ENCODE measurements at regions not wholly inside any gene's neighbourhood (a gene's known extent, or its start where the extent isn't known, plus 50 kb on each side); places are given as distances from the start of the nearest gene placed in this dataset.
"Not testable (repeated sequence)": the region's sequence is repeated elsewhere in the genome, so short reads cannot be mapped to it uniquely, and the experiment has no call there.

GRCh38 chr20:18876394-18876793, 62.8 kb downstream of the SCP2D1 start:
- not testable (repeated sequence) for H3K4me1 ChIP-seq (ENCODE audit: control insufficient read depth in 5 of 5, insufficient read depth in 5 of 5, low read length in 5 of 5); H3K4me3 ChIP-seq; H3K27me3 ChIP-seq (ENCODE audit: control insufficient read depth in 3 of 3, insufficient read depth in 3 of 3, low read length in 2 of 3); DNase-seq; H3K36me3 ChIP-seq (ENCODE audit: control insufficient read depth in 4 of 4, insufficient read depth in 4 of 4, low read length in 4 of 4); H3K27ac ChIP-seq (ENCODE audit: low read depth in 1 of 2, low read length in 1 of 2); H3K9ac ChIP-seq (ENCODE audit: insufficient read depth in 1 of 2, low read length in 2 of 2); ATAC-seq (ENCODE audit: insufficient read depth, low FRiP score); H3K9me3 ChIP-seq (ENCODE audit: control insufficient read depth in 4 of 4, insufficient read depth in 3 of 4, low read length in 3 of 4)

GRCh38 chr20:18879262-18879661, 65.7 kb downstream of the SCP2D1 start:
- no peak for DNase-seq
- peaks cover 0 to 15% (median under 1%) of the 10 kb centered on the region in 4 donors for H3K9me3 ChIP-seq (ENCODE audit: control insufficient read depth in 4 of 4, insufficient read depth in 3 of 4, low read length in 3 of 4)
- no peaks in the 10 kb centered on the region for H3K27me3 ChIP-seq (ENCODE audit: control insufficient read depth in 3 of 3, insufficient read depth in 3 of 3, low read length in 2 of 3)
- no peak for TF ChIP-seq CTCF (IDR thresholded peaks at IDR 0.05; ENCODE audit: control extremely low read depth, extremely low read depth)
- H3K27ac ChIP-seq (ENCODE audit: low read depth in 1 of 2, low read length in 1 of 2), result no peak overlapping the region
- H3K4me1 ChIP-seq (ENCODE audit: control insufficient read depth in 5 of 5, insufficient read depth in 5 of 5, low read length in 5 of 5), result no peaks in the 10 kb centered on the region
- 67 to 80% methylated on average over 2 of the region's 2 CpGs for WGBS, 2 donors
- no peak overlapping the region for H3K9ac ChIP-seq (ENCODE audit: insufficient read depth in 1 of 2, low read length in 2 of 2)
- H3K36me3 ChIP-seq (ENCODE audit: control insufficient read depth in 4 of 4, insufficient read depth in 4 of 4, low read length in 4 of 4), result no peaks in the 10 kb centered on the region
- ATAC-seq (ENCODE audit: insufficient read depth, low FRiP score), result no peak
- H3K4me3 ChIP-seq, result no peak overlapping the region

GRCh38 chr20:18886756-18887155, 73.2 kb downstream of the SCP2D1 start:
- no peak overlapping the region for H3K27ac ChIP-seq (ENCODE audit: low read depth in 1 of 2, low read length in 1 of 2)
- H3K4me1 ChIP-seq (ENCODE audit: control insufficient read depth in 5 of 5, insufficient read depth in 5 of 5, low read length in 5 of 5), result no peaks in the 10 kb centered on the region
- H3K36me3 ChIP-seq (ENCODE audit: control insufficient read depth in 4 of 4, insufficient read depth in 4 of 4, low read length in 4 of 4), result no peaks in the 10 kb centered on the region
- no peak overlapping the region for H3K4me3 ChIP-seq
- 52 to 90% methylated on average over 1 of the region's 1 CpG for WGBS, 2 donors
- peaks cover 0 to 3% (median 0%) of the 10 kb centered on the region in 3 donors for H3K27me3 ChIP-seq (ENCODE audit: control insufficient read depth in 3 of 3, insufficient read depth in 3 of 3, low read length in 2 of 3)
- DNase-seq (no peak), ATAC-seq (ENCODE audit: insufficient read depth, low FRiP score) (no peak)
- no peak overlapping the region for H3K9ac ChIP-seq (ENCODE audit: insufficient read depth in 1 of 2, low read length in 2 of 2)
- no peak for TF ChIP-seq CTCF (IDR thresholded peaks at IDR 0.05; ENCODE audit: control extremely low read depth, extremely low read depth)
- peaks cover 0 to 7% (median 0%) of the 10 kb centered on the region in 4 donors for H3K9me3 ChIP-seq (ENCODE audit: control insufficient read depth in 4 of 4, insufficient read depth in 3 of 4, low read length in 3 of 4)

GRCh38 chr20:18901980-18902737, 88.6 kb downstream of the SCP2D1 start:
- no peaks in the 10 kb centered on the region for H3K27me3 ChIP-seq (ENCODE audit: control insufficient read depth in 3 of 3, insufficient read depth in 3 of 3, low read length in 2 of 3)
- DNase-seq (no peak), ATAC-seq (ENCODE audit: insufficient read depth, low FRiP score) (no peak)
- H3K9me3 ChIP-seq (ENCODE audit: control insufficient read depth in 4 of 4, insufficient read depth in 3 of 4, low read length in 3 of 4), result no peaks in the 10 kb centered on the region
- 64 to 85% methylated on average over 7 of the region's 7 CpGs for WGBS, 2 donors
- no peaks in the 10 kb centered on the region for H3K36me3 ChIP-seq (ENCODE audit: control insufficient read depth in 4 of 4, insufficient read depth in 4 of 4, low read length in 4 of 4)
- no peak overlapping the region for H3K27ac ChIP-seq (ENCODE audit: low read depth in 1 of 2, low read length in 1 of 2)
- TF ChIP-seq CTCF (IDR thresholded peaks at IDR 0.05; ENCODE audit: control extremely low read depth, extremely low read depth), result no peak
- no peaks in the 10 kb centered on the region for H3K4me1 ChIP-seq (ENCODE audit: control insufficient read depth in 5 of 5, insufficient read depth in 5 of 5, low read length in 5 of 5)
- no peak overlapping the region for H3K9ac ChIP-seq (ENCODE audit: insufficient read depth in 1 of 2, low read length in 2 of 2)
- H3K4me3 ChIP-seq, result no peak overlapping the region
